ENCODE measurements at regions not wholly inside any gene's neighbourhood (a gene's known extent, or its start where the extent isn't known, plus 50 kb on each side); places are given as distances from the start of the nearest gene placed in this dataset.

DNA sequence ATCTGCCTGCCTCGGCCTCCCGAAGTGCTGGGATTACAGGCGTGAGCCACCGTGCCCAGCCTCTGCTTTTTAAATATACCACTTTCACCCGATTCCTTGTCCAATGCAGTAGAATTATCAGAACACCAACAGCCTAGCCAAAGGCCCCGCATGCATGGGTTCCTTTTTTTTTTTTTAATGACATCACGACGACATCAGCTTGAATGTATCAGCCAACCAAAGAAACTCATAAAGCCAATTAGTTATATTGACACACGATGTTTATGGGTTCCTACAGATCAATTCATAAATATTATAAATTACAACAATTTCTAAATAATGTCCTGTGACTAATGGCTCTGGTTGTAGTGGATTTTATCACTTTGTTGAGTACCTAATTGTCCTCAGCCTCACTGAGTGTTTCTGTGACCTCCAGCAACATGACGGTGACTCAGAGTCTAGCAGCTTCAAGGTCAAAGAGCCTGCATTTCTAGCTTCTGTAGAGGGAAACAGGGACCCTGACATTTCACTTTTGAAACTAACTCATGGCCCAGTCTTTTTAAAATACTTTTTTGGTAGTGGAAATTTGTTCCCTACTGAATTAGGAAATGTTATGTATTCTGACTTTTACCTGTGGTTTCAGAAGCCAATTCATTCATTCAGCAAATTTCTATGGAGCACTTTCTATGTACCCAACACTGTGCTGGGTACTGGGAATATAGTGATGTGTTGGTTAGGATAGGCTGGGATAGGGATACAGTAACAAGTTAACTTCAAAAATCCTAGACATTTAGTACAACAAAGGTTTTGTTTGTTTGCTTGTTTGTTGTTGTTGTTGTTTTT is 144.1 kb downstream of the SUDS3 start:
- intact Hi-C loops (cut with micrococcal nuclease): no loop called here

More for the DNA sequence above, 144.1 kb downstream of the SUDS3 start:
- H3K4me1 ChIP-seq (replicated peaks in 1 of 2; ENCODE audit: control insufficient read depth in 2 of 2, insufficient read depth in 2 of 2, low read length in 2 of 2): no peaks in the 10 kb centered on the region
- H3K9me1 ChIP-seq (ENCODE audit: control insufficient read depth, insufficient read depth, low read length): no peaks in the 10 kb centered on the region
- WGBS (ENCODE audit: insufficient coverage, low coverage, missing lambda C conversion rate): 5% methylated on average over 10 of the region's 10 CpGs
- ChIA-PET POLR2A (no interaction called here), CTCF (ENCODE audit: low intra/inter-chr PET ratio) (no interaction called here)
- BruUV-seq (replicated peaks): no TSS peak
- no peak overlapping the region for H3K9ac ChIP-seq (ENCODE audit: insufficient read depth in 1 of 2, low read depth in 2 of 2, low read length in 2 of 2)
- no peak for DNase-seq (ENCODE audit: extremely low read depth in 1 of 4, low spot score in 3 of 4)
- no peak overlapping the region for H3K4me2 ChIP-seq (ENCODE audit: insufficient read depth, low read length)
- in situ Hi-C loops (cut with MboI): no loop called here
- peaks cover 0 to 2% of the 10 kb centered on the region in 2 experiments; a peak in 2 of 5 replicates for H3K27me3 ChIP-seq (ENCODE audit: control insufficient read depth in 2 of 2, insufficient read depth in 2 of 2, low read length in 2 of 2)
- no peak for ATAC-seq
- TF ChIP-seq SREBF1 (IDR thresholded peaks at IDR 0.05; ENCODE audit: borderline replicate concordance, low read depth, low read length) (no peak), NFE2L1 (tag; IDR thresholded peaks at IDR 0.05; ENCODE audit: borderline replicate concordance, low read depth) (no peak), CBX5 (IDR thresholded peaks at IDR 0.05; ENCODE audit: borderline replicate concordance, low read depth) (no peak), CAMTA2 (CRISPR knock-in tag; conservative IDR thresholded peaks at IDR 0.05) (no peak), PCBP2 (IDR thresholded peaks at IDR 0.05; ENCODE audit: low read depth, low read length, poor library complexity, severe bottlenecking) (no peak), MBD2 (IDR thresholded peaks at IDR 0.05; ENCODE audit: borderline replicate concordance, low read depth) (no peak), RUNX1 (IDR thresholded peaks at IDR 0.05; ENCODE audit: low read depth) (no peak), POLR2B (IDR thresholded peaks at IDR 0.05; ENCODE audit: low read depth, partially characterized antibody) (no peak), NFIC (IDR thresholded peaks at IDR 0.05) (no peak), CXXC5 (CRISPR knock-in tag; IDR thresholded peaks at IDR 0.05) (no peak), ZNF695 (CRISPR knock-in tag; IDR thresholded peaks at IDR 0.05) (no peak)
- TF ChIP-seq, protein P1, sequence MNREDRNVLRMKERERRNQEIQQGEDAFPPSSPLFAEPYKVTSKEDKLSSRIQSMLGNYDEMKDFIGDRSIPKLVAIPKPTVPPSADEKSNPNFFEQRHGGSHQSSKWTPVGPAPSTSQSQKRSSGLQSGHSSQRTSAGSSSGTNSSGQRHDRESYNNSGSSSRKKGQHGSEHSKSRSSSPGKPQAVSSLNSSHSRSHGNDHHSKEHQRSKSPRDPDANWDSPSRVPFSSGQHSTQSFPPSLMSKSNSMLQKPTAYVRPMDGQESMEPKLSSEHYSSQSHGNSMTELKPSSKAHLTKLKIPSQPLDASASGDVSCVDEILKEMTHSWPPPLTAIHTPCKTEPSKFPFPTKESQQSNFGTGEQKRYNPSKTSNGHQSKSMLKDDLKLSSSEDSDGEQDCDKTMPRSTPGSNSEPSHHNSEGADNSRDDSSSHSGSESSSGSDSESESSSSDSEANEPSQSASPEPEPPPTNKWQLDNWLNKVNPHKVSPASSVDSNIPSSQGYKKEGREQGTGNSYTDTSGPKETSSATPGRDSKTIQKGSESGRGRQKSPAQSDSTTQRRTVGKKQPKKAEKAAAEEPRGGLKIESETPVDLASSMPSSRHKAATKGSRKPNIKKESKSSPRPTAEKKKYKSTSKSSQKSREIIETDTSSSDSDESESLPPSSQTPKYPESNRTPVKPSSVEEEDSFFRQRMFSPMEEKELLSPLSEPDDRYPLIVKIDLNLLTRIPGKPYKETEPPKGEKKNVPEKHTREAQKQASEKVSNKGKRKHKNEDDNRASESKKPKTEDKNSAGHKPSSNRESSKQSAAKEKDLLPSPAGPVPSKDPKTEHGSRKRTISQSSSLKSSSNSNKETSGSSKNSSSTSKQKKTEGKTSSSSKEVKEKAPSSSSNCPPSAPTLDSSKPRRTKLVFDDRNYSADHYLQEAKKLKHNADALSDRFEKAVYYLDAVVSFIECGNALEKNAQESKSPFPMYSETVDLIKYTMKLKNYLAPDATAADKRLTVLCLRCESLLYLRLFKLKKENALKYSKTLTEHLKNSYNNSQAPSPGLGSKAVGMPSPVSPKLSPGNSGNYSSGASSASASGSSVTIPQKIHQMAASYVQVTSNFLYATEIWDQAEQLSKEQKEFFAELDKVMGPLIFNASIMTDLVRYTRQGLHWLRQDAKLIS (CRISPR knock-in tag; IDR thresholded peaks at IDR 0.05): no peak
- TF ChIP-seq, protein P2, sequence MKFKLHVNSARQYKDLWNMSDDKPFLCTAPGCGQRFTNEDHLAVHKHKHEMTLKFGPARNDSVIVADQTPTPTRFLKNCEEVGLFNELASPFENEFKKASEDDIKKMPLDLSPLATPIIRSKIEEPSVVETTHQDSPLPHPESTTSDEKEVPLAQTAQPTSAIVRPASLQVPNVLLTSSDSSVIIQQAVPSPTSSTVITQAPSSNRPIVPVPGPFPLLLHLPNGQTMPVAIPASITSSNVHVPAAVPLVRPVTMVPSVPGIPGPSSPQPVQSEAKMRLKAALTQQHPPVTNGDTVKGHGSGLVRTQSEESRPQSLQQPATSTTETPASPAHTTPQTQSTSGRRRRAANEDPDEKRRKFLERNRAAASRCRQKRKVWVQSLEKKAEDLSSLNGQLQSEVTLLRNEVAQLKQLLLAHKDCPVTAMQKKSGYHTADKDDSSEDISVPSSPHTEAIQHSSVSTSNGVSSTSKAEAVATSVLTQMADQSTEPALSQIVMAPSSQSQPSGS (CRISPR knock-in tag; IDR thresholded peaks at IDR 0.05): no peak
- H4K20me1 ChIP-seq (replicated peaks; ENCODE audit: control insufficient read depth, insufficient read depth, low read length): no peaks in the 10 kb centered on the region
- H2AFZ ChIP-seq (ENCODE audit: low read depth, low read length): no peak overlapping the region
- H3K36me3 ChIP-seq (ENCODE audit: control insufficient read depth, insufficient read depth, low read length): no peaks in the 10 kb centered on the region
- H3K4me3 ChIP-seq: no peak overlapping the region
- H3K27ac ChIP-seq (ENCODE audit: extremely low read depth, low read depth, low read length): no peak overlapping the region
- FAIRE-seq: no peak
- H3K79me2 ChIP-seq (ENCODE audit: control insufficient read depth, insufficient read depth, low read length): no peaks in the 10 kb centered on the region
- no peaks in the 10 kb centered on the region for H3K9me3 ChIP-seq (replicated peaks; ENCODE audit: control insufficient read depth, insufficient read depth, low read depth, low read length)
